ENCODE measurements at regions not wholly inside any gene's neighbourhood (a gene's known extent, or its start where the extent isn't known, plus 50 kb on each side); places are given as distances from the start of the nearest gene placed in this dataset.
"Not testable (repeated sequence)": the region's sequence is repeated elsewhere in the genome, so short reads cannot be mapped to it uniquely, and the experiment has no call there.

DNA sequence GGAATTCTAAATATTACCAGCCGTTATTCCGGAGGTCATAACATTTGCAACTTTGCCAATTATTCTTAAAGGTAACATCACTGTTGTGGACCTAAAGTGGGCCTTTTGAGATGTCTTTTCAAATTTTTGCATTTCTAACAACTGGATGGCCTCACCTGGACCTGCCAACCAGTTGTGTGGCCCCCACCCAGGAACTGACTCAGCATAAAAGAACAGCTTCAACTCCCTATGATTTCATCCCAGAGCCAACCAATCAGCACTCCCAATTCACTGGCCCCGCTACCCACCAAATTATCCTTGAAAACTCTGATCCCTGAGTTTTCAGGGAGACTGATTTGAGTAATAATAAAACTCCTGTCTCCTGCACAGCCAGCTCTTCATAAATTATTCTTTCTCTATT lies 489.7 kb upstream of the LMCD1 start:
- no peaks in the 10 kb centered on the region for H3K4me1 Mint-ChIP-seq
- DNase-seq (no peak), ATAC-seq (ENCODE audit: low read depth in 2 of 2) (no peak)
- Histone ChIP-seq H3K36me3 (ENCODE audit: control insufficient read depth, insufficient read depth, low read length) (no peaks in the 10 kb centered on the region), H3K27me3 (ENCODE audit: control insufficient read depth, insufficient read depth, low read length) (no peaks in the 10 kb centered on the region), H3K27ac (ENCODE audit: insufficient read depth, low read length, poor library complexity, severe bottlenecking) (no peak overlapping the region), H3K4me1 (ENCODE audit: control insufficient read depth, insufficient read depth, low read length, poor library complexity, severe bottlenecking) (no peaks in the 10 kb centered on the region), H3K4me3 (ENCODE audit: low read depth, low read length) (no peak overlapping the region), H3K9me3 (ENCODE audit: control insufficient read depth in 2 of 2, low read length in 2 of 2) (no peaks in the 10 kb centered on the region)
- no peaks in the 10 kb centered on the region for H3K36me3 Mint-ChIP-seq
- H3K27me3 Mint-ChIP-seq = peaks cover 4% of the 10 kb centered on the region
- no peak overlapping the region for H3K27ac Mint-ChIP-seq
- peaks cover 0 to 7% (median 4%) of the 10 kb centered on the region in 7 donors for H3K9me3 Mint-ChIP-seq
- no peak overlapping the region for H3K4me3 Mint-ChIP-seq

DNA sequence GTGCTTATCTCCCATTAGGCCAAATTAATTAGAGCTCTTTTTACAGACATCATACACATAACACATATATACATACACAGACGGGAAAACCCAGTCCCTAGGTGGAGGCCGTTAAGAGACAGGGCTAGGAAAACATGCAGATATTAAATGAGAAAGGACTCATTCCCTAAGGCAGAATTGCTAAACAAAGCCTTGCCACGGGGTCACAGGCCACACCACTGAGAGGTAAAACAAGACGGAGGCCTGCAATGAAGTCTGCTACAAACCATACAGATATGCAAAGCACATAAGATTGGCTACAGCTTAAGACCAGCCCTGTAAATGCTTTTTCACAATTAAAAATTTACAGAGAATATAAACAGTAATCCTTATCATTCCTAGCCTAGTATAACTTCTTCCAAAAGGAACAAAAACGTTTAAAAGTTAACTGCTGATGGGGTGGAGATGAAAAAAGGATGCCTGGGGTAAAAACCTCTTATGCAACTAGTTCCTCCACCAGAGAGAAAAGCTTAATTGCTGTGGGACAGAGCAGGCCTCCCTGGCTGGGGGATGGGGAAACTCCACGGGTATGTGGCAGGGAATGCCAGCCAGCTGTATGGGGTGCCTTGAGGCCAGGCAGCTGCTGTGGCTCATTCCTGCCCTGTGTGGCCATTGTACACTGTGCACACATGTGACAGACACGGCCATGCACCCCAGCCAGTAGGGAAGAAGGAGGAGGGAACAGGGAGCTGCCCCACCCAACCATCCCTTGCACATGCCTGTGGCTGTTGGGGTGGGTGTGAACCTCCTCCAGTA lies 481.4 kb upstream of the LMCD1 start:
- Histone ChIP-seq H3K9me3 (ENCODE audit: control insufficient read depth in 2 of 2, low read length in 2 of 2) (no peaks in the 10 kb centered on the region), H3K4me3 (ENCODE audit: low read depth, low read length) (no peak overlapping the region), H3K27me3 (ENCODE audit: control insufficient read depth, insufficient read depth, low read length) (no peaks in the 10 kb centered on the region), H3K36me3 (ENCODE audit: control insufficient read depth, insufficient read depth, low read length) (no peaks in the 10 kb centered on the region), H3K27ac (ENCODE audit: insufficient read depth, low read length, poor library complexity, severe bottlenecking) (no peak overlapping the region), H3K4me1 (ENCODE audit: control insufficient read depth, insufficient read depth, low read length, poor library complexity, severe bottlenecking) (no peaks in the 10 kb centered on the region)
- ATAC-seq (ENCODE audit: low read depth in 2 of 2) (no peak), DNase-seq (no peak)
- no peaks in the 10 kb centered on the region for H3K36me3 Mint-ChIP-seq
- no peak overlapping the region for H3K27ac Mint-ChIP-seq
- no peaks in the 10 kb centered on the region for H3K4me1 Mint-ChIP-seq
- peaks cover 0 to 12% (median 3%) of the 10 kb centered on the region in 7 donors for H3K9me3 Mint-ChIP-seq
- H3K27me3 Mint-ChIP-seq = no peaks in the 10 kb centered on the region
- peak overlapping the region in 1 of 4 donors; percentile 11 for H3K4me3 Mint-ChIP-seq

DNA sequence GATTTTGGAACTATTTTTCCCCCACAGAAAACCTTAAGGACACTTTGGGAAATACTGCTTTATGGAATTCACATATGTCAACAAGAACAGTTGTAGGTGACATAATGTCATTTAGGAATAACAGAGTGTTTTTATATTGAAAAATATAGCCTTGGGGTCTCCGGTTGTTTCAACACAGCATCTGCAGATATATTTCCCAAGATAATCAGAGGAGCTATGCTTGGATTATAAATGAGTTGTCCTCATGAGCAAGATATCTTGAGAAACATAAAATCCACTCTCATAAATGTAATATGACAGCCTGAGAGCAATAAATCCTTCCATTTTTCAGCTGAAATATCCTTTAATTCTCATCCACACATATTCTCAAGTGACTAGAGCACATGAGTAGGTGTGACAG lies 473.7 kb upstream of the LMCD1 start:
- Mint-ChIP-seq H3K4me1 (no peaks in the 10 kb centered on the region), H3K36me3 (no peaks in the 10 kb centered on the region), H3K9me3 (peaks cover 0 to 11% (median 3%) of the 10 kb centered on the region in 7 donors), H3K27ac (no peak overlapping the region), H3K27me3 (no peaks in the 10 kb centered on the region), H3K4me3 (no peak overlapping the region)
- no peak overlapping the region for H3K27ac ChIP-seq (ENCODE audit: insufficient read depth, low read length, poor library complexity, severe bottlenecking)
- DNase-seq (no peak), ATAC-seq (ENCODE audit: low read depth in 2 of 2) (no peak)
- H3K4me1 ChIP-seq (ENCODE audit: control insufficient read depth, insufficient read depth, low read length, poor library complexity, severe bottlenecking) = no peaks in the 10 kb centered on the region
- H3K9me3 ChIP-seq (ENCODE audit: control insufficient read depth in 2 of 2, low read length in 2 of 2) = no peaks in the 10 kb centered on the region
- H3K4me3 ChIP-seq (ENCODE audit: low read depth, low read length) = no peak overlapping the region
- H3K36me3 ChIP-seq (ENCODE audit: control insufficient read depth, insufficient read depth, low read length) = no peaks in the 10 kb centered on the region
- H3K27me3 ChIP-seq (ENCODE audit: control insufficient read depth, insufficient read depth, low read length) = no peaks in the 10 kb centered on the region

DNA sequence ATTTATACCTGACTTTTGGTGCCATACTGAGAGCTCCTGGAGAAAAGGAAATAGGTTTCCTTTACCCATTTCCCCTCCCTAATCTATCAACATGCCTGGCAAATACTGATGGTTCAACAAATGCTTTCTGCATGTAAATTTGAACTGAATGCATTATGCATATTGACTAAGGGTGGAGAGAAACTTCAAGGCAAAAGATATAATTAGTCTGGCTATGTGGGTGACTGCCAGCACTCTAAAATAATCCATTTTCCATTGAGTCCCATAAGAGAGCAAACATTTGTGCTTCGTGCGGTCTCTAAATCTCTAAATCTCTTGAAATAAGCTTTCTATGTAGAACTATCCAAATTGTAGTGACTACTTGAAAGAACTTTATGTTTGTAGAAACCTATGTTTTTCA lies 451.3 kb upstream of the LMCD1 start:
- no peaks in the 10 kb centered on the region for H3K36me3 ChIP-seq (ENCODE audit: control insufficient read depth, insufficient read depth, low read length)
- Mint-ChIP-seq H3K9me3 (peaks cover 0 to 8% (median 0%) of the 10 kb centered on the region in 7 donors), H3K4me1 (peaks cover 0 to 2% (median 0%) of the 10 kb centered on the region in 4 donors), H3K27ac (no peak overlapping the region), H3K27me3 (no peaks in the 10 kb centered on the region), H3K36me3 (no peaks in the 10 kb centered on the region), H3K4me3 (no peak overlapping the region)
- no peak overlapping the region for H3K27ac ChIP-seq (ENCODE audit: insufficient read depth, low read length, poor library complexity, severe bottlenecking)
- no peak for ATAC-seq (ENCODE audit: low read depth in 2 of 2)
- H3K4me3 ChIP-seq (ENCODE audit: low read depth, low read length) = no peak overlapping the region
- H3K9me3 ChIP-seq (ENCODE audit: control insufficient read depth in 2 of 2, low read length in 2 of 2) = no peaks in the 10 kb centered on the region
- no peak for DNase-seq
- no peaks in the 10 kb centered on the region for H3K27me3 ChIP-seq (ENCODE audit: control insufficient read depth, insufficient read depth, low read length)
- H3K4me1 ChIP-seq (ENCODE audit: control insufficient read depth, insufficient read depth, low read length, poor library complexity, severe bottlenecking) = no peaks in the 10 kb centered on the region

DNA sequence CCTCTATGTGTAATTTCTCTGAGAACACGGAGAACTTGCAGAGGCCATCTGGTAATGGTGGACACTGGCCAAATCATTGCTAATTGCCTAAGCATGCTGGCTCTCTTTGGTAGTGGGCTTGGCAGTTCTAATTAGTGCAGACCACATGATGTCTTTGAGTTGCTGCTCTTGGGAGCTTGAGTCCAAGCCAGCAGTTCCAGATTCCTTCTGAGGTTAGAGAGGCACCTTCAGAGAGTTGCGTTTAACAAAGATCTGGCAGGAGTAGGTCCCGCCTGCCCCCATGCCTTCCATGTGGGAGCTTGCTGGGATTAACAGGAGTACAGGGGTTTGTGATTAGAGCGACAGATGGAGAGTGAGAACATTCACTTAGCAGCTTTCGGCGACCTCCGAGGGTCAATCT lies 449.0 kb upstream of the LMCD1 start:
- Histone ChIP-seq H3K27ac (ENCODE audit: insufficient read depth, low read length, poor library complexity, severe bottlenecking) (no peak overlapping the region), H3K27me3 (ENCODE audit: control insufficient read depth, insufficient read depth, low read length) (no peaks in the 10 kb centered on the region), H3K9me3 (ENCODE audit: control insufficient read depth in 2 of 2, low read length in 2 of 2) (no peaks in the 10 kb centered on the region), H3K4me3 (ENCODE audit: low read depth, low read length) (no peak overlapping the region), H3K4me1 (ENCODE audit: control insufficient read depth, insufficient read depth, low read length, poor library complexity, severe bottlenecking) (no peaks in the 10 kb centered on the region), H3K36me3 (ENCODE audit: control insufficient read depth, insufficient read depth, low read length) (no peaks in the 10 kb centered on the region)
- Mint-ChIP-seq H3K4me3 (no peak overlapping the region), H3K36me3 (no peaks in the 10 kb centered on the region), H3K27me3 (no peaks in the 10 kb centered on the region), H3K27ac (no peak overlapping the region), H3K4me1 (peaks cover 0 to 2% (median 0%) of the 10 kb centered on the region in 4 donors), H3K9me3 (peaks cover 0 to 10% (median 1%) of the 10 kb centered on the region in 7 donors)
- ATAC-seq (ENCODE audit: low read depth in 2 of 2) = no peak
- DNase-seq = no peak

DNA sequence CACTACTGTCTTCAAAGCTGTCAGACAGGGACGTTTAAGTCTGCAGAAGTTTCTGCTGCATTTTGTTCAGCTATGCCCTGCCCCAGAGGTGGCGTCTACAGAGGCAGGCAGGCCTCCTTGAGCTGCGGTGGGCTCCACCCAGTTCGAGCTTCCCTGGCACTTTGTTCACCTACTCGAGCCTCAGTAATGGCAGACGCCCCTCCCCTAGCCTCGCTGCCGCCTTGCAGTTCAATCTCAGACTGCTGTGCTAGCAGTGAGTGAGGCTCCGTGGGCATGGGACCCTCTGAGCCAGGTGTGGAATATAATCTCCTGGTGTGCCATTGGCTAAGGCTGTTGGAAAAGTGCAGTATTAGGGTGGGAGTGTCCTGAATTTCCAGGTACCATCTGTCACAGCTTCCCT lies 433.5 kb upstream of the LMCD1 start:
- not testable (repeated sequence) for H3K27ac ChIP-seq (ENCODE audit: insufficient read depth, low read length, poor library complexity, severe bottlenecking); H3K36me3 ChIP-seq (ENCODE audit: control insufficient read depth, insufficient read depth, low read length); H3K4me3 Mint-ChIP-seq; H3K4me1 ChIP-seq (ENCODE audit: control insufficient read depth, insufficient read depth, low read length, poor library complexity, severe bottlenecking); H3K27me3 Mint-ChIP-seq; H3K9me3 ChIP-seq (ENCODE audit: control insufficient read depth in 2 of 2, low read length in 2 of 2); H3K36me3 Mint-ChIP-seq; H3K4me3 ChIP-seq (ENCODE audit: low read depth, low read length); H3K27me3 ChIP-seq (ENCODE audit: control insufficient read depth, insufficient read depth, low read length); ATAC-seq (ENCODE audit: low read depth in 2 of 2); DNase-seq; H3K4me1 Mint-ChIP-seq; H3K9me3 Mint-ChIP-seq; H3K27ac Mint-ChIP-seq

DNA sequence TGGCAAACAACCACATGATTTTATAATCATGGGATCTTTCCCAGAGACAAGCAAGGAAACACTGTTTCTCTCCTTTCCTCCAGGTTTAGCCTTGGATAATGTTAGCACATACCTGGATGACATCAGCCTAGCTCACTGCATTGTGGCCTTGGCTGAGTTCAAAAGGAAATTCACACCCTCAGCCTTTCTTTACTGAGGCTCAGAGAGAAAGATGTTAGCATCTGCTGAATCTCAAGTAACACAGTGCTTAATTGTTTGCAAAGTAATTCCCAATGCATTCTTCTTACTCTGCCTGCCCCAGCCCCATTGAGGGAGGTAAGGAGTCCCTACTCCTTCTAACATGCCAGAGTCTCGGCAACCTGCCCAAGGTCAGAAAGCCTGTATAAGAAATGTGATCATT lies 432.2 kb upstream of the LMCD1 start:
- ATAC-seq (ENCODE audit: low read depth in 2 of 2) (no peak), DNase-seq (no peak)
- Histone ChIP-seq H3K4me3 (ENCODE audit: low read depth, low read length) (no peak overlapping the region), H3K36me3 (ENCODE audit: control insufficient read depth, insufficient read depth, low read length) (no peaks in the 10 kb centered on the region), H3K4me1 (ENCODE audit: control insufficient read depth, insufficient read depth, low read length, poor library complexity, severe bottlenecking) (no peaks in the 10 kb centered on the region), H3K27ac (ENCODE audit: insufficient read depth, low read length, poor library complexity, severe bottlenecking) (no peak overlapping the region), H3K9me3 (ENCODE audit: control insufficient read depth in 2 of 2, low read length in 2 of 2) (no peaks in the 10 kb centered on the region), H3K27me3 (ENCODE audit: control insufficient read depth, insufficient read depth, low read length) (no peaks in the 10 kb centered on the region)
- Mint-ChIP-seq H3K9me3 (peaks cover 0 to 6% (median 1%) of the 10 kb centered on the region in 7 donors), H3K4me3 (no peak overlapping the region), H3K27ac (no peak overlapping the region), H3K27me3 (no peaks in the 10 kb centered on the region), H3K4me1 (no peaks in the 10 kb centered on the region), H3K36me3 (no peaks in the 10 kb centered on the region)

DNA sequence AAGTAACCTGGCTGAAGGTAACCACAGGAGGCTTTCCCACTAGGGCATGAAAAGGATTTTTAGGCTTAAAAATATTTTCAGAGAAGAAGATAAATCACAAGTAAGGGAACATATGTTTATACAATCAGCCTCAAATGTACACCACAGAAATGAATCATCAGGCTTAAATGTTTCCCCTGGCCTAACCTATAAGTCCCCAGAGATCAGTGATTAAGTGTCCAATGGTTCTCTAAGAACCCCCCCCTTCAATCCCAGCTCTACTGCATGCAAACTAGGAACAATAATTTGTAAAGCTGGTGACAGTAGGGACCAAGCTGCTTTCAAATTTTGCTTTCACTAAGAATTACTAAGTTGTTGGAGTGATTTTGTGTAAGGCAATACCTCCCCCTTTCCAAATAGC lies 431.6 kb upstream of the LMCD1 start:
- no peaks in the 10 kb centered on the region for H3K4me1 Mint-ChIP-seq
- ATAC-seq (ENCODE audit: low read depth in 2 of 2) (no peak), DNase-seq (no peak)
- H3K27me3 ChIP-seq (ENCODE audit: control insufficient read depth, insufficient read depth, low read length) = no peaks in the 10 kb centered on the region
- no peak overlapping the region for H3K4me3 Mint-ChIP-seq
- H3K27ac Mint-ChIP-seq = no peak overlapping the region
- no peaks in the 10 kb centered on the region for H3K36me3 Mint-ChIP-seq
- no peaks in the 10 kb centered on the region for H3K36me3 ChIP-seq (ENCODE audit: control insufficient read depth, insufficient read depth, low read length)
- no peak overlapping the region for H3K27ac ChIP-seq (ENCODE audit: insufficient read depth, low read length, poor library complexity, severe bottlenecking)
- H3K4me1 ChIP-seq (ENCODE audit: control insufficient read depth, insufficient read depth, low read length, poor library complexity, severe bottlenecking) = no peaks in the 10 kb centered on the region
- no peaks in the 10 kb centered on the region for H3K27me3 Mint-ChIP-seq
- peaks cover 0 to 6% (median 1%) of the 10 kb centered on the region in 7 donors for H3K9me3 Mint-ChIP-seq
- no peaks in the 10 kb centered on the region for H3K9me3 ChIP-seq (ENCODE audit: control insufficient read depth in 2 of 2, low read length in 2 of 2)
- H3K4me3 ChIP-seq (ENCODE audit: low read depth, low read length) = no peak overlapping the region
